ENCODE measurements at regions not wholly inside any gene's neighbourhood (a gene's known extent, or its start where the extent isn't known, plus 50 kb on each side); places are given as distances from the start of the nearest gene placed in this dataset.
A peak's percentile ranks its signal among the peaks of the same experiment; 100 is the strongest.
"Not testable (repeated sequence)": the region's sequence is repeated elsewhere in the genome, so short reads cannot be mapped to it uniquely, and the experiment has no call there.

- DNase-seq (ENCODE audit: low spot score): no peak
Measured at GRCh38 chr5:68026092-68026885, 189.3 kb upstream of the PIK3R1 start.

- no peak for DNase-seq (ENCODE audit: low spot score)
Measured at GRCh38 chr5:68024426-68024825, 191.1 kb upstream of the PIK3R1 start.

GRCh38 chr5:68021916-68022315 is 193.6 kb upstream of the PIK3R1 start:
- no peak for DNase-seq (ENCODE audit: low spot score)

GRCh38 chr5:68021227-68021626 is 194.3 kb upstream of the PIK3R1 start:
- DNase-seq (ENCODE audit: low spot score): no peak

GRCh38 chr5:68020461-68020969 is 195.0 kb upstream of the PIK3R1 start:
- DNase-seq (ENCODE audit: low spot score): not testable (repeated sequence)

- no peak for DNase-seq (ENCODE audit: low spot score)
Measured at GRCh38 chr5:68015381-68016302, 199.9 kb upstream of the PIK3R1 start.

GRCh38 chr5:68012831-68013230 is 202.7 kb upstream of the PIK3R1 start:
- DNase-seq (ENCODE audit: low spot score): no peak

GRCh38 chr5:68012429-68012828 is 203.1 kb upstream of the PIK3R1 start:
- peak; percentile 39 for DNase-seq (ENCODE audit: low spot score)

GRCh38 chr5:68011801-68012200 is 203.8 kb upstream of the PIK3R1 start:
- DNase-seq (ENCODE audit: low spot score): no peak

GRCh38 chr5:68011259-68011760 is 204.2 kb upstream of the PIK3R1 start:
- no peak for DNase-seq (ENCODE audit: low spot score)

- DNase-seq (ENCODE audit: low spot score): no peak
Measured at GRCh38 chr5:68010740-68011139, 204.8 kb upstream of the PIK3R1 start.

- DNase-seq (ENCODE audit: low spot score): no peak
Measured at GRCh38 chr5:68007451-68007850, 208.1 kb upstream of the PIK3R1 start.

GRCh38 chr5:68002836-68003235 is 212.7 kb upstream of the PIK3R1 start:
- DNase-seq (ENCODE audit: low spot score): no peak

- no peak for DNase-seq (ENCODE audit: low spot score)
Measured at GRCh38 chr5:68000805-68001204, 214.8 kb upstream of the PIK3R1 start.

- DNase-seq (ENCODE audit: low spot score): no peak
Measured at GRCh38 chr5:67999391-67999790, 216.2 kb upstream of the PIK3R1 start.

- DNase-seq (ENCODE audit: low spot score): peak; percentile 52
Measured at GRCh38 chr5:67998709-67999261, 216.8 kb upstream of the PIK3R1 start.

GRCh38 chr5:67997892-67998457 is 217.6 kb upstream of the PIK3R1 start:
- no peak for DNase-seq (ENCODE audit: low spot score)

GRCh38 chr5:67997148-67997547 is 218.4 kb upstream of the PIK3R1 start:
- DNase-seq (ENCODE audit: low spot score): no peak

- DNase-seq (ENCODE audit: low spot score): no peak
Measured at GRCh38 chr5:67996596-67996995, 219.0 kb upstream of the PIK3R1 start.

GRCh38 chr5:67992923-67993322 is 222.6 kb upstream of the PIK3R1 start:
- DNase-seq (ENCODE audit: low spot score): peak; percentile 57

- peak; percentile 47 for DNase-seq (ENCODE audit: low spot score)
Measured at GRCh38 chr5:67989456-67989855, 226.1 kb upstream of the PIK3R1 start.

- DNase-seq (ENCODE audit: low spot score): no peak
Measured at GRCh38 chr5:67986761-67987160, 228.8 kb upstream of the PIK3R1 start.
